Spleen (tissue), 11 donors: ENCODE measurements at regions not wholly inside any gene's neighbourhood (a gene's known extent, or its start where the extent isn't known, plus 50 kb on each side); places are given as distances from the start of the nearest gene placed in this dataset.
"Not testable (repeated sequence)": the region's sequence is repeated elsewhere in the genome, so short reads cannot be mapped to it uniquely, and the experiment has no call there.

Source experiments
- DNase-seq: peaks from one replicate; pipeline ENCODE4 v3.0.0-alpha.2; 2020
- H3K27ac ChIP-seq, 8 donors: fragments of 200-600 bp; sonication (generic) in 7 of 8; 1 replicate in 4 of 8; 2 replicates in 4 of 8; pipeline versions ENCODE4 v1.5.0 to v1.8.0; 2016 to 2021; ENCODE audit warnings: inconsistent platforms in 4 of 8, mild to moderate bottlenecking in 4 of 8, moderate library complexity in 1 of 8
- H3K27me3 ChIP-seq, 7 donors: fragments of 200-600 bp; sonication (generic) in 6 of 7; replicated peaks in 1 of 7; 1 replicate in 4 of 7; 2 replicates in 3 of 7; pipeline versions ENCODE4 v1.5.0 to v1.8.0; 2016 to 2021; ENCODE audit warnings: inconsistent platforms in 3 of 7, mild to moderate bottlenecking in 1 of 7
- H3K36me3 ChIP-seq, 6 donors: fragments of 200-600 bp; sonication (generic) in 5 of 6; 1 replicate in 4 of 6; 2 replicates in 2 of 6; pipeline versions ENCODE4 v1.5.0 to v1.8.0; 2016 to 2021; ENCODE audit warnings: inconsistent platforms in 2 of 6
- H3K4me1 ChIP-seq, 6 donors: fragments of 200-600 bp; sonication (generic) in 5 of 6; 1 replicate in 3 of 6; 2 replicates in 3 of 6; pipeline versions ENCODE4 v1.5.0 to v1.8.0; 2016 to 2021; ENCODE audit warnings: inconsistent platforms in 3 of 6
- H3K4me3 ChIP-seq, 8 donors: fragments of 200-600 bp; sonication (generic) in 7 of 8; 1 replicate in 4 of 8; 2 replicates in 4 of 8; pipeline versions ENCODE4 v1.5.0 to v1.8.0; 2016 to 2021; ENCODE audit warnings: inconsistent platforms in 4 of 8, mild to moderate bottlenecking in 4 of 8, moderate library complexity in 2 of 8
- H3K9me3 ChIP-seq, 8 donors: fragments of 200-600 bp; sonication (generic) in 7 of 8; 1 replicate in 4 of 8; 2 replicates in 4 of 8; pipeline versions ENCODE4 v1.5.0 to v1.8.0; 2016 to 2021; ENCODE audit warnings: inconsistent platforms in 4 of 8
- CTCF ChIP-seq, 11 experiments: fragments of 200-600 bp in 7 of 11; fragments of 450-650 bp in 4 of 11; sonication (generic) in 4 of 11; IDR thresholded peaks in 8 of 11; conservative IDR thresholded peaks in 3 of 11; 1 replicate in 7 of 11; 2 replicates in 4 of 11; pipeline versions ENCODE4 v1.4.0 to v1.8.0; 2016 to 2021; ENCODE audit warnings: antibody characterized with exemption in 11 of 11, inconsistent platforms in 4 of 11, mild to moderate bottlenecking in 1 of 11
- POLR2A ChIP-seq, 3 donors: fragments of 450-650 bp; IDR thresholded peaks; one replicate each; pipeline ENCODE4 v1.5.1; 2017; ENCODE audit warnings: antibody characterized with exemption in 3 of 3, mild to moderate bottlenecking in 1 of 3
- POLR2AphosphoS5 ChIP-seq, 3 donors: sonication (generic); formaldehyde crosslinking; IDR thresholded peaks; one replicate each; pipeline ENCODE4 v1.5.1; 2017; ENCODE audit warnings: antibody characterized with exemption in 3 of 3
- WGBS, 5 donors: extraction: QIAGEN DNeasy Blood & Tissue Kit in 3 of 5; methylation state at CpG; one replicate each; pipeline versions ENCODE4 v1.1.5 to v1.1.7; 2013 to 2018; 5-methylcytosine and 5-hydroxymethylcytosine counted together
- intact Hi-C: fragments of 100-400 bp; cut with DNase I; formaldehyde crosslinking; loops from one replicate; pipeline ENCODE4 v1.15.0; 2023; ENCODE audit warnings: low total_unique reads
- donor health status: healthy with polysubstance abuse.
- donor health status: DM: no; HTN: no; CAD: no; lungs with moderate emphysema.
- donor health status: DM: no; HTN: no; CAD: no.
- donor health status: Bipolar disorder and iron deficiency.
- donor health status: healthy.
- donor health status: DM: no; HTN: no; CAD: no.
- donor health status: DM: yes; HTN: yes; CAD: no.

- Histone ChIP-seq H3K27ac (no peak overlapping the region), H3K36me3 (no peaks in the 10 kb centered on the region), H3K9me3 (peaks cover 0 to 43% (median 16%) of the 10 kb centered on the region in 8 donors), H3K27me3 (no peaks in the 10 kb centered on the region), H3K4me1 (peaks cover 0 to 17% (median 2%) of the 10 kb centered on the region in 6 donors), H3K4me3 (no peak overlapping the region)
- TF ChIP-seq POLR2A (IDR thresholded peaks at IDR 0.05): no peak
- 79 to 87% (median 83%) methylated on average over 9 of the region's 9 CpGs for WGBS, 5 donors
- DNase-seq: no peak
- intact Hi-C loops: no loop called here
These were observed 236.7 kb downstream of the BUB3 start for GRCh38 chr10:123390874-123391273.

GRCh38 chr10:123391275-123392028, 237.2 kb downstream of the BUB3 start:
- DNase-seq: no peak
- Histone ChIP-seq H3K36me3 (no peaks in the 10 kb centered on the region), H3K27me3 (no peaks in the 10 kb centered on the region), H3K4me1 (peaks cover 0 to 17% (median 2%) of the 10 kb centered on the region in 6 donors), H3K9me3 (peaks cover 0 to 37% (median 13%) of the 10 kb centered on the region in 8 donors), H3K4me3 (no peak overlapping the region), H3K27ac (no peak overlapping the region)
- 66 to 71% (median 67%) methylated on average over 13 to 15 of the region's 15 CpGs for WGBS, 5 donors
- no peak for TF ChIP-seq CTCF (IDR thresholded peaks at IDR 0.05 in 8 of 11, conservative IDR thresholded peaks at IDR 0.05 in 3 of 11)
- intact Hi-C loops: no loop called here

- no peaks in the 10 kb centered on the region for H3K36me3 ChIP-seq
- H3K27me3 ChIP-seq: no peaks in the 10 kb centered on the region
- TF ChIP-seq POLR2AphosphoS5 (IDR thresholded peaks at IDR 0.05) (no peak), CTCF (IDR thresholded peaks at IDR 0.05 in 8 of 11, conservative IDR thresholded peaks at IDR 0.05 in 3 of 11) (no peak), POLR2A (IDR thresholded peaks at IDR 0.05) (no peak)
- H3K9me3 ChIP-seq: peaks cover 0 to 30% (median 11%) of the 10 kb centered on the region in 8 donors
- peaks cover 0 to 17% (median 2%) of the 10 kb centered on the region in 6 donors for H3K4me1 ChIP-seq
- WGBS, 5 donors: 62 to 67% (median 63%) methylated on average over 6 of the region's 6 CpGs
- no peak overlapping the region for H3K27ac ChIP-seq
- no peak for DNase-seq
- H3K4me3 ChIP-seq: no peak overlapping the region
- intact Hi-C loops: no loop called here
These were observed 238.2 kb downstream of the BUB3 start for GRCh38 chr10:123392182-123392963.

- TF ChIP-seq POLR2A (IDR thresholded peaks at IDR 0.05): no peak
- Histone ChIP-seq H3K9me3 (peaks cover 0 to 23% (median 8%) of the 10 kb centered on the region in 8 donors), H3K36me3 (no peaks in the 10 kb centered on the region), H3K27ac (no peak overlapping the region), H3K4me3 (no peak overlapping the region), H3K27me3 (no peaks in the 10 kb centered on the region), H3K4me1 (peaks cover 0 to 21% (median 5%) of the 10 kb centered on the region in 6 donors)
- DNase-seq: no peak
- intact Hi-C loops: no loop called here
- 89 to 96% (median 94%) methylated on average over 3 of the region's 3 CpGs for WGBS, 5 donors
These were observed 239.0 kb downstream of the BUB3 start for GRCh38 chr10:123393170-123393569.

- 19 to 47% (median 24%) methylated on average over 1 of the region's 1 CpG for WGBS, 5 donors
- Histone ChIP-seq H3K9me3 (peaks cover 0 to 14% (median 7%) of the 10 kb centered on the region in 8 donors), H3K36me3 (no peaks in the 10 kb centered on the region), H3K27me3 (no peaks in the 10 kb centered on the region), H3K27ac (no peak overlapping the region), H3K4me3 (no peak overlapping the region), H3K4me1 (peaks cover 0 to 29% (median 6%) of the 10 kb centered on the region in 6 donors)
- no peak for TF ChIP-seq POLR2AphosphoS5 (IDR thresholded peaks at IDR 0.05)
- DNase-seq: no peak
- intact Hi-C loops: no loop called here
These were observed 240.2 kb downstream of the BUB3 start for GRCh38 chr10:123394382-123394781.

GRCh38 chr10:123395234-123395633, 241.0 kb downstream of the BUB3 start:
- H3K36me3 ChIP-seq, H3K27ac ChIP-seq, H3K27me3 ChIP-seq, DNase-seq, H3K4me3 ChIP-seq, intact Hi-C loops: not testable (repeated sequence)
- H3K4me1 ChIP-seq: peaks cover 0 to 29% (median 6%) of the 10 kb centered on the region in 6 donors
- peaks cover 0 to 14% (median 7%) of the 10 kb centered on the region in 8 donors for H3K9me3 ChIP-seq
- 92 to 97% (median 94%) methylated on average over 4 of the region's 4 CpGs for WGBS, 5 donors
